ENCODE measurements at regions not wholly inside any gene's neighbourhood (a gene's known extent, or its start where the extent isn't known, plus 50 kb on each side); places are given as distances from the start of the nearest gene placed in this dataset.

- no peak overlapping the region for H3K4me3 ChIP-seq (ENCODE audit: low read length)
- no peaks in the 10 kb centered on the region for H3K27me3 ChIP-seq (ENCODE audit: control insufficient read depth, insufficient read depth, low read length)
- WGBS (ENCODE audit: insufficient coverage, low lambda C conversion rate): no CpG with 5 or more reads among the region's 4 CpGs
- DNase-seq: no peak
- no peaks in the 10 kb centered on the region for H3K36me3 ChIP-seq (ENCODE audit: control insufficient read depth, insufficient read depth, low read length)
- H3K27ac ChIP-seq (ENCODE audit: low read length): no peak overlapping the region
- no peaks in the 10 kb centered on the region for H3K4me1 ChIP-seq (ENCODE audit: control insufficient read depth, insufficient read depth, low read length)
- no peaks in the 10 kb centered on the region for H3K9me3 ChIP-seq (ENCODE audit: control insufficient read depth, low read depth, low read length)
Measured at GRCh38 chr6:21459641-21460040, 133.9 kb upstream of the SOX4 start.

DNA sequence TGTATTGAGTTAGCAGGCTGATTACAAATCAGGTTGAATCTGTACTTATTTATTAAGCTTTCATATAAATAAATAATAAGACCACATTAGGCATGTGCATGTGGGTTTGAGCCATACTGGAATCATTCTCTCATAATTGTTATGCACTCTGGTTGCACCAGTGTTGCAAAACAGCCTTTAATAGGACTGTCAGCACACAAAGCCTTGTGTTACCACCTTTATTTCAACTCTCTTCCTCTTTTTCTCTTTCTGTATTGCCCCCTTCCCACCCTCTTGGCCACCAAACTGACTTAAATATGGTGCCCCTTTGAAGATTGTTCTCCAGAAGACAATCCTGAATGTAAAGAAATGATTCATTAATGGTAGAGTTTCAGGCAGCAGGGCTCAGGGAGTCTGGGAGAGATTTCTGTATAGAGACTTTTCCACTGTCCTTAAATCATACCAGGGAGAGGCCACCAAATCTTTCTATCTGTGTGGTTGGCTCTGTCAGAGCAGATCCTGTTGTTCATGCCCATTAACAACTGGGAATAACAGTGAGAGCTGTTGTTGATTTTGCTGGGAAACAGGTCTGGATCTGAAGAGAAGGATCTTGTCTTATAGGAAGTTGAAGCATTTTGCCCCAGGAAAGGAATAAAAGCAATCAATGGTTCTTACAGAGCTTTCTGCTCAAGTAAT, 131.6 kb upstream of the SOX4 start:
- no peak overlapping the region for H3K4me3 ChIP-seq (ENCODE audit: low read length)
- no peaks in the 10 kb centered on the region for H3K36me3 ChIP-seq (ENCODE audit: control insufficient read depth, insufficient read depth, low read length)
- H3K27me3 ChIP-seq (ENCODE audit: control insufficient read depth, insufficient read depth, low read length): no peaks in the 10 kb centered on the region
- H3K9me3 ChIP-seq (ENCODE audit: control insufficient read depth, low read depth, low read length): peaks cover 1% of the 10 kb centered on the region
- no peaks in the 10 kb centered on the region for H3K4me1 ChIP-seq (ENCODE audit: control insufficient read depth, insufficient read depth, low read length)
- DNase-seq: no peak
- no peak overlapping the region for H3K27ac ChIP-seq (ENCODE audit: low read length)

- WGBS (ENCODE audit: insufficient coverage, low lambda C conversion rate): 50% methylated on average over 1 of the region's 2 CpGs
- DNase-seq: no peak
- Histone ChIP-seq H3K4me1 (ENCODE audit: control insufficient read depth, insufficient read depth, low read length) (no peaks in the 10 kb centered on the region), H3K36me3 (ENCODE audit: control insufficient read depth, insufficient read depth, low read length) (no peaks in the 10 kb centered on the region), H3K4me3 (ENCODE audit: low read length) (no peak overlapping the region), H3K27ac (ENCODE audit: low read length) (no peak overlapping the region), H3K27me3 (ENCODE audit: control insufficient read depth, insufficient read depth, low read length) (no peaks in the 10 kb centered on the region), H3K9me3 (ENCODE audit: control insufficient read depth, low read depth, low read length) (peaks cover 6% of the 10 kb centered on the region)
Measured at GRCh38 chr6:21462519-21462852, 131.1 kb upstream of the SOX4 start.

DNA sequence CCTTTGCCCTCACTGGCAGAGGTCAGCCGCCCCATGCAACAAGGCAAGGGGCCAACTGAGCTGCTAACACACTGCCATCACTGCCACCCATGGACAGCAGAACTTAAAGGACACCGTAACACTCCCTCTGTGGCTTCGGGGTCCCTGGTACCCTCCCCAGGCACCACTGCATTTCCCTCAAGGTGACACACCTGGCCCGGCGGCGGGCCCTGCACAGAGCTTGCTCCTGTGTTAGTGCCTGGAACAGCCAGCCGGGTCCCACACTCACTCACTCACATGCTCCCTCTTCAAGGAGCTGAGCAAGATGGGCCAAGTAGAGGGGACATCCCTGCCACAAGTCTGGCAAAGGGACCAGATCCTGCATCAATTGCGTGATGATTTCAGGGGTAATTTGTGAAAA, 126.5 kb upstream of the SOX4 start:
- WGBS (ENCODE audit: insufficient coverage, low lambda C conversion rate): 100% methylated on average over 1 of the region's 8 CpGs
- no peak for DNase-seq
- no peaks in the 10 kb centered on the region for H3K4me1 ChIP-seq (ENCODE audit: control insufficient read depth, insufficient read depth, low read length)
- H3K9me3 ChIP-seq (ENCODE audit: control insufficient read depth, low read depth, low read length): peaks cover 6% of the 10 kb centered on the region
- no peak overlapping the region for H3K4me3 ChIP-seq (ENCODE audit: low read length)
- H3K27ac ChIP-seq (ENCODE audit: low read length): no peak overlapping the region
- H3K27me3 ChIP-seq (ENCODE audit: control insufficient read depth, insufficient read depth, low read length): no peaks in the 10 kb centered on the region
- H3K36me3 ChIP-seq (ENCODE audit: control insufficient read depth, insufficient read depth, low read length): no peaks in the 10 kb centered on the region

DNA sequence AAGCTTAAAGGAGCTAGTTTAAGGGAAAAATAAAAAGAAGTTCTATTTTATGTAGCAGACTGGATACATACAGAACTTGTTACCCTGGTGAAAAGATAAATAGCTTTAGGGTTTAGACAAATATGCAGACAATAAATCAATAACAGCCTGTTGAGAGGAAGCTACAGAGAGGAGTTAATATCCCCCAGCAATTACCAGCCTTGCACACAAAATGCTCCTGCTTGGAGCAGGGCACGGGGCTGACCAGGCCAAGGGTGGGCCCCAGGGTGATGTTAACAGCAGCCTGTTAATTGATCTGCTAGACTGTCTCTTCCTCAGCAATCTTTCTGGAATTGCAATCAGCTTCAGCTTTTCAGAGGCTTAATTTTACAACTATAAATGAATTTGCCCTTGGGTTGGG, 125.1 kb upstream of the SOX4 start:
- H3K4me3 ChIP-seq (ENCODE audit: low read length): no peak overlapping the region
- H3K27ac ChIP-seq (ENCODE audit: low read length): no peak overlapping the region
- peaks cover 6% of the 10 kb centered on the region for H3K9me3 ChIP-seq (ENCODE audit: control insufficient read depth, low read depth, low read length)
- DNase-seq: no peak
- H3K4me1 ChIP-seq (ENCODE audit: control insufficient read depth, insufficient read depth, low read length): no peaks in the 10 kb centered on the region
- no CpG with 5 or more reads among the region's 1 CpG for WGBS (ENCODE audit: insufficient coverage, low lambda C conversion rate)
- H3K27me3 ChIP-seq (ENCODE audit: control insufficient read depth, insufficient read depth, low read length): no peaks in the 10 kb centered on the region
- H3K36me3 ChIP-seq (ENCODE audit: control insufficient read depth, insufficient read depth, low read length): no peaks in the 10 kb centered on the region

- H3K4me1 ChIP-seq (ENCODE audit: control insufficient read depth, insufficient read depth, low read length): no peaks in the 10 kb centered on the region
- 58% methylated on average over 2 of the region's 3 CpGs for WGBS (ENCODE audit: insufficient coverage, low lambda C conversion rate)
- peaks cover 6% of the 10 kb centered on the region for H3K9me3 ChIP-seq (ENCODE audit: control insufficient read depth, low read depth, low read length)
- no peaks in the 10 kb centered on the region for H3K27me3 ChIP-seq (ENCODE audit: control insufficient read depth, insufficient read depth, low read length)
- no peak overlapping the region for H3K27ac ChIP-seq (ENCODE audit: low read length)
- no peak overlapping the region for H3K4me3 ChIP-seq (ENCODE audit: low read length)
- DNase-seq: peak; percentile 30 to 56
- no peaks in the 10 kb centered on the region for H3K36me3 ChIP-seq (ENCODE audit: control insufficient read depth, insufficient read depth, low read length)
Measured at GRCh38 chr6:21469213-21469612, 124.3 kb upstream of the SOX4 start.

DNA sequence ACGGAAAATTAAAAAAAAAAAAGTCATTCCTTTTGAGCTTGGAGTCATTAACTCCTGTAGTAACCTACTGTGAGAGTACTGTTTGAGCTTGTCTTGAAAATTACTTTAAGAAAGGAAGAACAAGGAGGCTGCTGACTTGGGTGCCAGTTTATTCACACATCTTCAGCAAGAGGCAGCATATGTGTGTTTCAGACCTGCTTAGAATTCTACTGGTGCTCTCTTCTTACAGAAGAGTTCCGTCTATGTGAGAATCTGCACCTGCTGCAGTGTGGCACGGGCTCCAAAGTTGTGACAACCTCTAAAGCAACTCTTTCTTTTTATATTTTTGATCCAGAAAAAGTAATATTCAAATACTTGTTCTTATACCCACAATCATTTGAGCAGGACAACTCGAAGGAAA, 117.4 kb upstream of the SOX4 start:
- Histone ChIP-seq H3K36me3 (ENCODE audit: control insufficient read depth, insufficient read depth, low read length) (no peaks in the 10 kb centered on the region), H3K27me3 (ENCODE audit: control insufficient read depth, insufficient read depth, low read length) (no peaks in the 10 kb centered on the region), H3K9me3 (ENCODE audit: control insufficient read depth, low read depth, low read length) (no peaks in the 10 kb centered on the region), H3K4me1 (ENCODE audit: control insufficient read depth, insufficient read depth, low read length) (no peaks in the 10 kb centered on the region), H3K27ac (ENCODE audit: low read length) (no peak overlapping the region), H3K4me3 (ENCODE audit: low read length) (no peak overlapping the region)
- 57% methylated on average over 1 of the region's 4 CpGs for WGBS (ENCODE audit: insufficient coverage, low lambda C conversion rate)
- no peak for DNase-seq

GRCh38 chr6:21478411-21478810, 115.1 kb upstream of the SOX4 start:
- DNase-seq: no peak
- Histone ChIP-seq H3K9me3 (ENCODE audit: control insufficient read depth, low read depth, low read length) (no peaks in the 10 kb centered on the region), H3K27me3 (ENCODE audit: control insufficient read depth, insufficient read depth, low read length) (no peaks in the 10 kb centered on the region), H3K4me3 (ENCODE audit: low read length) (no peak overlapping the region), H3K36me3 (ENCODE audit: control insufficient read depth, insufficient read depth, low read length) (no peaks in the 10 kb centered on the region), H3K4me1 (ENCODE audit: control insufficient read depth, insufficient read depth, low read length) (no peaks in the 10 kb centered on the region), H3K27ac (ENCODE audit: low read length) (no peak overlapping the region)
- no CpG with 5 or more reads among the region's 2 CpGs for WGBS (ENCODE audit: insufficient coverage, low lambda C conversion rate)

- H3K4me3 ChIP-seq (ENCODE audit: low read length): no peak overlapping the region
- H3K36me3 ChIP-seq (ENCODE audit: control insufficient read depth, insufficient read depth, low read length): no peaks in the 10 kb centered on the region
- no peaks in the 10 kb centered on the region for H3K4me1 ChIP-seq (ENCODE audit: control insufficient read depth, insufficient read depth, low read length)
- H3K27me3 ChIP-seq (ENCODE audit: control insufficient read depth, insufficient read depth, low read length): no peaks in the 10 kb centered on the region
- no peaks in the 10 kb centered on the region for H3K9me3 ChIP-seq (ENCODE audit: control insufficient read depth, low read depth, low read length)
- peak in 1 of 2 donors; percentile 29 for DNase-seq
- no peak overlapping the region for H3K27ac ChIP-seq (ENCODE audit: low read length)
- WGBS (ENCODE audit: insufficient coverage, low lambda C conversion rate): 28% methylated on average over 4 of the region's 15 CpGs
Measured at GRCh38 chr6:21478883-21479539, 114.5 kb upstream of the SOX4 start.

DNA sequence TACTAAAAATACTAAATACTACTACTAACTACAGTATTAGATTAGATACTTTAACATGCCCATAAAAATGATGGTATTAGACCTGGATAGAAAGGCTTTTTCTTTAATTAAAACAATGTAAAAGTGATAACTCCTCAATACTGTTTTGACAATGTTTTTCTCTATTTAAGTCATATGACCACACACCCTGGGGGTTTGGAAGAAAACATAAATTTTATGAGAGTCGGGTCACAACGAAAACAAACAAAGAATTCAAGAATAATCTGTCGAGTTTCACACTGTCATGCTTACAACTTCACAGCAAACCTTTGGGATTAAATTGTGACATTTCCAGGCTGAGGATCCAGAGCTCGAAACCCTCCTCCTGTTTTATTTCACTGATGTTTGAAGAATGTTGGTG, 107.4 kb upstream of the SOX4 start:
- H3K9me3 ChIP-seq (ENCODE audit: control insufficient read depth, low read depth, low read length): no peaks in the 10 kb centered on the region
- DNase-seq: no peak
- H3K27me3 ChIP-seq (ENCODE audit: control insufficient read depth, insufficient read depth, low read length): no peaks in the 10 kb centered on the region
- no peak overlapping the region for H3K4me3 ChIP-seq (ENCODE audit: low read length)
- H3K36me3 ChIP-seq (ENCODE audit: control insufficient read depth, insufficient read depth, low read length): no peaks in the 10 kb centered on the region
- H3K27ac ChIP-seq (ENCODE audit: low read length): no peak overlapping the region
- 100% methylated on average over 1 of the region's 4 CpGs for WGBS (ENCODE audit: insufficient coverage, low lambda C conversion rate)
- no peaks in the 10 kb centered on the region for H3K4me1 ChIP-seq (ENCODE audit: control insufficient read depth, insufficient read depth, low read length)

- no peak overlapping the region for H3K4me3 ChIP-seq (ENCODE audit: low read length)
- no peaks in the 10 kb centered on the region for H3K27me3 ChIP-seq (ENCODE audit: control insufficient read depth, insufficient read depth, low read length)
- DNase-seq: no peak
- no peaks in the 10 kb centered on the region for H3K9me3 ChIP-seq (ENCODE audit: control insufficient read depth, low read depth, low read length)
- 100% methylated on average over 1 of the region's 3 CpGs for WGBS (ENCODE audit: insufficient coverage, low lambda C conversion rate)
- no peak overlapping the region for H3K27ac ChIP-seq (ENCODE audit: low read length)
- H3K36me3 ChIP-seq (ENCODE audit: control insufficient read depth, insufficient read depth, low read length): no peaks in the 10 kb centered on the region
- H3K4me1 ChIP-seq (ENCODE audit: control insufficient read depth, insufficient read depth, low read length): no peaks in the 10 kb centered on the region
Measured at GRCh38 chr6:21489826-21490225, 103.7 kb upstream of the SOX4 start.

All from large intestine (tissue), 3 donors.